Effector CD4-positive, alpha-beta T cell (primary cell): ENCODE measurements at regions not wholly inside any gene's neighbourhood (a gene's known extent, or its start where the extent isn't known, plus 50 kb on each side); places are given as distances from the start of the nearest gene placed in this dataset.
"Not testable (repeated sequence)": the region's sequence is repeated elsewhere in the genome, so short reads cannot be mapped to it uniquely, and the experiment has no call there.

Experiments
- DNase-seq: peaks from one replicate; pipeline ENCODE4 v3.0.0-alpha.2; 2020

DNA sequence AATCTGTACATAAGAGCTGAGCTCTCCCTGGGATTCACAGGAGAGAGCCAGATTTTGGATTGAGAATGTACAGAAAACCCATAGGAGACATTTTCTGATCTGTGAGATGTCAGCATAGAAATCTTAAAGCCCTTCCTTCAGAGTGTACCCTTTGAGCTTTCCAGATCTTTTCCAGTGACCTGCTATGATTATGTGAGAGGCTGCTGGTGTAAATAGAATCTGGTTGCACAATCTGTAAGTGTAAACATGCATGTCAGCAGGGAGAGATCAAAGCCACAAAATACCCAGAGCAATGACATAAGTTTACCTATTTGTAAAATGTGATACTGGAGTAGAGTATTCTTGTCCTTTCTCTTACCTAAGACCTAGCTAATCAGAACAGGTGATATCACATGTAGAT, 471.9 kb downstream of the FOXD4L5 start:
- DNase-seq, result not testable (repeated sequence)

DNA sequence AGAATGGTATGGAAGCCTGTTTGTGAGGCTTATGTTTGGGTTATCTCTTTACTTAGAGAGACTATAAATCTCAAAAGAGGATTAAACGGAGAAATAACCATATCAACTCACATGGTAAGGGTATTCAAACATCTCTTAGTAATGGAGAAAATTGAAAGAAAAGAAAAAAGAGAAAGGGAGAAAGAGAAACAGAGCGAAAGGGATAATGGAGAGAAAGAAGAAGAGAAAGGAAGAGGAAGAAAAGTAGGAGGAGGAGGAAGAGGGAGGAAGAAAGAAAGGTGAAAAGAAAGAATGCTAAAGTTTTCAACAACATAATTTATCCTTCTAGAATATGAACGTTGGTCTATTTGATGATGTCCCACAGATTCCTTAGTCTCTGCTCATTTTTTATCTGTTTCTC, 506.3 kb downstream of the FOXD4L5 start:
- DNase-seq, result not testable (repeated sequence)

DNA sequence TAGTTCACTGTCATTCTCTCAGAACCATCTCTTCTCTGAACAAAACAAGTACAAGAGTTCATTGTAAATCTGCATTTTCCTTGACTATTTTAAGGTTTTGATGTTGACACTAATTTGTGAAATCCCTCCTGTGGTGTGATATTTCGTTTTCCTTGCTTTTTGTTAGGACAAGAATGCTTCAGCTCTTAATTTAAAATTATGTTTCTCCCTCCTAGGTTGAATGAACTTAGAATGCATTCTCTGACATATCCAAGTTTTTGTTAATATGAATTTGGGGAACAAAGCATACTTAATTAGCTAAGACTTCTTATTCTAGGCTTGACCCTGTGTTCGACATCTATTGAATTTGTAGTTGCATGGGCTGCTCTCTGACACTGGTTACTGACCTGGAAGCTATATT, 508.7 kb downstream of the FOXD4L5 start:
- not testable (repeated sequence) for DNase-seq

DNA sequence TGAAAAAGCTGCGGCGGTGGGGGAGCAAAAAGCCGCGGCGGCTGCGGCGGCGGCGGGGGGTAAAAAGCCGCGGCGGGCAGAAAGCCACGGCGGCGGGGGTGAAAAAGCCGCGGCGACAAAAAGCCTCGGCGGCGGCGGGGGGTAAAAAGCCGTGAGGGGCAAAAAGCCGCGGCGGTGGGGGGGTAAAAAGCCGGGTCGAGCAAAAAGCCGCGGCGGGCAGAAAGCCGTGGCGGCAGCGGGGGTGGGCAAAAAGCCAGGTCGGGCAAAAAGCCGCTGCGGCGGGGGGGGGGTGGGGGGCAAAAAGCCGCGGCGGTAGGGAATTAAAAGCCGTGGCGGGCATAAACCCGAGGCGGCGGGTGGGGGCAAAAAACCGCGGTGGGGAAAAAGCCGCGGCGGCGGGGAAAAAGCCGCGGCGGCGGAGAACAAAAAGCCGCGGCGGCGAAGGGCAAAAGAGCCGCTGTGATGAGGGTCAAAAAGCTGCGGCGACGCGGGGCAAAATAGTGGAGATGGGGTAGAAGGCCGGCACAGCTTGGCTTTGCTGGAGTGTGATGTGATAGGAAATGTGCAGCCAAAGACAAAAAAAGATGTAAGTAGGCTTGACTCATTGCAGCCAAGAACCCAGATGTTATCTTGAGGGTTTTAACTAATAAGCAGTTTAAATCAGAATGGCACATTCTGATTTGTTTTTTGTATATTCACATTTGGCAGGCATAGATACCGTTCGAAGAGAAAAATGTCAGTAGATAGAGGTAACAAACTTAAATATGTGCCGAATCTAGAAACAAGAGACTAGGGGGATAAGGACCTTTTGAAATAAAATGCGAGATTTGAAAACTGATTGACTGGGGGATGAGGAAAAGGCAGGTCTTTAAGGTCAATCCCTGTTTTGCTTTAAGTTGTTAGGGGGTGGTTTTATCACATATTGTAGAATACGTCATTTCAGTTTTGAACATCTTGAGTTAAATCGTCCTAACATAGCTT, 509.9 kb downstream of the FOXD4L5 start:
- peak; percentile 1 for DNase-seq

DNA sequence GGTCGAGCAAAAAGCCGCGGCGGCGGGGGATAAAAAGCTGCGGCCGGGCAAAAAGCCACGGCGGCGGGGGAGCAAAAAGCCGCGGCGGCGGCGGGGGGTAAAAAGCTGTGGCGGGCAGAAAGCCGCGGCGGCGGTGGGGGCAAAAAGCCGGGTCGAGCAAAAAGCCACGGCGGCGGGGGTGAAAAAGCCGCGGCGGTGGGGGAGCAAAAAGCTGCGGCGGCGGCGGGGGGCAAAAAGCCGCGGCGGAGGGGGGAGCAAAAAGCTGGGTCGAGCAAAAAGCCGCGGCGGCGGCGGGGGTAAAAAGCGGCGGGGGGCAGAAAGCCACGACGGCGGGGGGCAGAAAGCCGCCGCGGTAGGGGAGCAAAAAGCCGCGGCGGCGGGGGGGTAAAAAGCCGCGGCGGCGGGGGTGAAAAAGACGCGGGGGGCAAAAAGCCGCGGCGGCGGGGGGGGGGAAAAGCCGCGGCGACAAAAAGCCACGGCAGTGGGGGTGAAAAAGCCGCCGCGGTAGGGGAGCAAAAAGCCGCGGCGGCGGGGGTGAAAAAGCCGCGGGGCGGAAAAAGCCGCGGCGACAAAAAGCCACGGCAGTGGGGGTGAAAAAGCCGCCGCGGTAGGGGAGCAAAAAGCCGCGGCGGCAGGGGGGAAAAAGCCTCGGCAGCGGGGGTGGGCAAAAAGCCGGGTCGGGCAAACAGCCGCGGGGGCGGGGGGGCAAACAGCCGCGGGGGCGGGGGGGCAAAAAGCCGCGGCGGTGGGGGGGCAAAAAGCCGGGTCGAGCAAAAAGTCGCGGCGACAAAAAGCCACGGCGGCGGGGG, 510.8 kb downstream of the FOXD4L5 start:
- not testable (repeated sequence) for DNase-seq

- peak; percentile 0 for DNase-seq
Observed at GRCh38 chr9:64773491-64773931, 511.5 kb downstream of the FOXD4L5 start.

GRCh38 chr9:64772751-64773331, 512.2 kb downstream of the FOXD4L5 start:
- not testable (repeated sequence) for DNase-seq

GRCh38 chr9:64772123-64772736, 512.8 kb downstream of the FOXD4L5 start:
- not testable (repeated sequence) for DNase-seq
